SJSA1 (cell line): ENCODE measurements at regions not wholly inside any gene's neighbourhood (a gene's known extent, or its start where the extent isn't known, plus 50 kb on each side); places are given as distances from the start of the nearest gene placed in this dataset.

Experiments
- DNase-seq, 2 experiments: peaks; one replicate each; pipeline ENCODE4 v3.0.0-alpha.2; 2015 to 2020; ENCODE audit warnings: low spot score in 2 of 2, low read depth in 1 of 2
- H3K27ac ChIP-seq: fragments of 250-450 bp; sonication (Bioruptor Pico); 2 replicates; pipeline ENCODE4 v1.5.1; 2020; ENCODE audit warnings: mild to moderate bottlenecking, moderate library complexity
- H3K27me3 ChIP-seq: fragments of 250-450 bp; sonication (Bioruptor Pico); replicated peaks from 2 replicates; pipeline ENCODE4 v1.5.1; 2020; ENCODE audit warnings: mild to moderate bottlenecking, moderate library complexity
- H3K36me3 ChIP-seq: fragments of 250-450 bp; sonication (Bioruptor Pico); 2 replicates; pipeline ENCODE4 v1.5.1; 2020; ENCODE audit warnings: mild to moderate bottlenecking
- H3K4me1 ChIP-seq: fragments of 250-450 bp; sonication (Bioruptor Pico); replicated peaks from 2 replicates; pipeline ENCODE4 v1.6.1; 2021; ENCODE audit warnings: mild to moderate bottlenecking
- H3K4me3 ChIP-seq: fragments of 250-450 bp; sonication (Bioruptor Pico); 2 replicates; pipeline ENCODE4 v1.5.1; 2020; ENCODE audit warnings: mild to moderate bottlenecking
- H3K9me3 ChIP-seq: fragments of 250-450 bp; sonication (Bioruptor Pico); replicated peaks from 2 replicates; pipeline ENCODE4 v1.5.1; 2020; ENCODE audit warnings: mild to moderate bottlenecking

GRCh38 chr15:85874236-85874635 lies 79.5 kb upstream of the KLHL25 start:
- Histone ChIP-seq H3K27ac (no peak overlapping the region), H3K4me3 (no peak overlapping the region), H3K27me3 (no peaks in the 10 kb centered on the region), H3K36me3 (no peaks in the 10 kb centered on the region), H3K4me1 (peaks cover 30% of the 10 kb centered on the region), H3K9me3 (no peaks in the 10 kb centered on the region)
- DNase-seq = no peak

- Histone ChIP-seq H3K4me3 (no peak overlapping the region), H3K9me3 (no peaks in the 10 kb centered on the region), H3K27me3 (no peaks in the 10 kb centered on the region), H3K27ac (no peak overlapping the region), H3K4me1 (peaks cover 44% of the 10 kb centered on the region), H3K36me3 (no peaks in the 10 kb centered on the region)
- DNase-seq = no peak
Observed at GRCh38 chr15:85875756-85876155, 81.0 kb upstream of the KLHL25 start.

- no peaks in the 10 kb centered on the region for H3K27me3 ChIP-seq
- no peaks in the 10 kb centered on the region for H3K36me3 ChIP-seq
- H3K4me1 ChIP-seq = peaks cover 46% of the 10 kb centered on the region
- H3K4me3 ChIP-seq = no peak overlapping the region
- no peaks in the 10 kb centered on the region for H3K9me3 ChIP-seq
- peak; percentile 75 to 80 for DNase-seq
- H3K27ac ChIP-seq = peak overlapping the region; percentile 92
Observed at GRCh38 chr15:85878828-85879225, 84.1 kb upstream of the KLHL25 start.

- DNase-seq = peak; percentile 83 to 87
- Histone ChIP-seq H3K36me3 (no peaks in the 10 kb centered on the region), H3K9me3 (no peaks in the 10 kb centered on the region), H3K27ac (peak overlapping the region; percentile 92), H3K27me3 (no peaks in the 10 kb centered on the region), H3K4me3 (no peak overlapping the region), H3K4me1 (peaks cover 51% of the 10 kb centered on the region)
Observed at GRCh38 chr15:85879334-85880163, 84.8 kb upstream of the KLHL25 start.

GRCh38 chr15:85880501-85881190 lies 85.9 kb upstream of the KLHL25 start:
- peak; percentile 68 to 89 for DNase-seq
- H3K4me1 ChIP-seq = peaks cover 49% of the 10 kb centered on the region
- no peaks in the 10 kb centered on the region for H3K27me3 ChIP-seq
- peak overlapping the region; percentile 92 for H3K27ac ChIP-seq
- H3K36me3 ChIP-seq = no peaks in the 10 kb centered on the region
- no peak overlapping the region for H3K4me3 ChIP-seq
- H3K9me3 ChIP-seq = no peaks in the 10 kb centered on the region

GRCh38 chr15:85886309-85886811 lies 91.6 kb upstream of the KLHL25 start:
- no peaks in the 10 kb centered on the region for H3K9me3 ChIP-seq
- H3K27me3 ChIP-seq = no peaks in the 10 kb centered on the region; the same call in 1 of the 2 replicates
- H3K4me1 ChIP-seq = peaks cover 35% of the 10 kb centered on the region
- H3K36me3 ChIP-seq = no peaks in the 10 kb centered on the region
- H3K4me3 ChIP-seq = no peak overlapping the region
- DNase-seq = no peak
- no peak overlapping the region for H3K27ac ChIP-seq

- H3K27me3 ChIP-seq = no peaks in the 10 kb centered on the region; the same call in 1 of the 2 replicates
- H3K4me1 ChIP-seq = peaks cover 25% of the 10 kb centered on the region
- H3K27ac ChIP-seq = peak overlapping the region; percentile 29; the same call in 1 of the 2 replicates
- no peaks in the 10 kb centered on the region for H3K36me3 ChIP-seq
- H3K9me3 ChIP-seq = no peaks in the 10 kb centered on the region
- H3K4me3 ChIP-seq = no peak overlapping the region
- DNase-seq = peak; percentile 55 to 65
Observed at GRCh38 chr15:85889956-85890619, 95.4 kb upstream of the KLHL25 start.

- Histone ChIP-seq H3K4me3 (no peak overlapping the region), H3K4me1 (peaks cover 25% of the 10 kb centered on the region)
- DNase-seq = no peak
Observed at GRCh38 chr15:85890620-85890980, 95.9 kb upstream of the KLHL25 start.

GRCh38 chr15:85891470-85891869 lies 96.7 kb upstream of the KLHL25 start:
- Histone ChIP-seq H3K36me3 (no peaks in the 10 kb centered on the region), H3K27ac (no peak overlapping the region), H3K27me3 (no peaks in the 10 kb centered on the region; the same call in 1 of the 2 replicates), H3K4me3 (no peak overlapping the region), H3K9me3 (no peaks in the 10 kb centered on the region), H3K4me1 (peaks cover 25% of the 10 kb centered on the region)
- no peak for DNase-seq

More at GRCh38 chr15:85890620-85890980, 95.9 kb upstream of the KLHL25 start:
- Histone ChIP-seq H3K27ac (peak overlapping the region; percentile 29; the same call in 1 of the 2 replicates), H3K27me3 (no peaks in the 10 kb centered on the region; the same call in 1 of the 2 replicates), H3K9me3 (no peaks in the 10 kb centered on the region), H3K36me3 (no peaks in the 10 kb centered on the region)

- Histone ChIP-seq H3K36me3 (no peaks in the 10 kb centered on the region), H3K4me3 (no peak overlapping the region), H3K27me3 (no peaks in the 10 kb centered on the region; the same call in 1 of the 2 replicates), H3K9me3 (no peaks in the 10 kb centered on the region), H3K27ac (no peak overlapping the region), H3K4me1 (peaks cover 25% of the 10 kb centered on the region)
- DNase-seq = no peak
Observed at GRCh38 chr15:85892232-85892631, 97.5 kb upstream of the KLHL25 start.

- H3K27ac ChIP-seq = no peak overlapping the region
- no peaks in the 10 kb centered on the region for H3K27me3 ChIP-seq
- no peaks in the 10 kb centered on the region for H3K36me3 ChIP-seq
- no peak for DNase-seq
- H3K4me3 ChIP-seq = no peak overlapping the region
- H3K9me3 ChIP-seq = no peaks in the 10 kb centered on the region
- no peaks in the 10 kb centered on the region; the same call in 1 of the 2 replicates for H3K4me1 ChIP-seq
Observed at GRCh38 chr15:85897207-85897894, 102.6 kb upstream of the KLHL25 start.

GRCh38 chr15:85897895-85898717 lies 103.4 kb upstream of the KLHL25 start:
- peak in 1 of 2 experiments; percentile 11 for DNase-seq
- no peaks in the 10 kb centered on the region for H3K36me3 ChIP-seq
- no peaks in the 10 kb centered on the region for H3K27me3 ChIP-seq
- H3K9me3 ChIP-seq = no peaks in the 10 kb centered on the region
- H3K4me1 ChIP-seq = no peaks in the 10 kb centered on the region; the same call in 1 of the 2 replicates
- H3K27ac ChIP-seq = no peak overlapping the region
- H3K4me3 ChIP-seq = no peak overlapping the region
